ENCODE measurements at regions not wholly inside any gene's neighbourhood (a gene's known extent, or its start where the extent isn't known, plus 50 kb on each side); places are given as distances from the start of the nearest gene placed in this dataset.

GRCh38 chr2:156175946-156176345 lies 156.6 kb downstream of the NR4A2 start:
- Mint-ChIP-seq H3K9me3 (ENCODE audit: unreplicated experiment) (no peaks in the 10 kb centered on the region), H3K4me1 (ENCODE audit: unreplicated experiment) (peaks cover 4% of the 10 kb centered on the region), H3K27ac (ENCODE audit: unreplicated experiment) (no peak overlapping the region), H3K4me3 (ENCODE audit: unreplicated experiment) (no peak overlapping the region), H3K36me3 (ENCODE audit: low read depth, unreplicated experiment) (no peaks in the 10 kb centered on the region), H3K27me3 (ENCODE audit: unreplicated experiment) (no peaks in the 10 kb centered on the region)
- TF ChIP-seq, protein P1, sequence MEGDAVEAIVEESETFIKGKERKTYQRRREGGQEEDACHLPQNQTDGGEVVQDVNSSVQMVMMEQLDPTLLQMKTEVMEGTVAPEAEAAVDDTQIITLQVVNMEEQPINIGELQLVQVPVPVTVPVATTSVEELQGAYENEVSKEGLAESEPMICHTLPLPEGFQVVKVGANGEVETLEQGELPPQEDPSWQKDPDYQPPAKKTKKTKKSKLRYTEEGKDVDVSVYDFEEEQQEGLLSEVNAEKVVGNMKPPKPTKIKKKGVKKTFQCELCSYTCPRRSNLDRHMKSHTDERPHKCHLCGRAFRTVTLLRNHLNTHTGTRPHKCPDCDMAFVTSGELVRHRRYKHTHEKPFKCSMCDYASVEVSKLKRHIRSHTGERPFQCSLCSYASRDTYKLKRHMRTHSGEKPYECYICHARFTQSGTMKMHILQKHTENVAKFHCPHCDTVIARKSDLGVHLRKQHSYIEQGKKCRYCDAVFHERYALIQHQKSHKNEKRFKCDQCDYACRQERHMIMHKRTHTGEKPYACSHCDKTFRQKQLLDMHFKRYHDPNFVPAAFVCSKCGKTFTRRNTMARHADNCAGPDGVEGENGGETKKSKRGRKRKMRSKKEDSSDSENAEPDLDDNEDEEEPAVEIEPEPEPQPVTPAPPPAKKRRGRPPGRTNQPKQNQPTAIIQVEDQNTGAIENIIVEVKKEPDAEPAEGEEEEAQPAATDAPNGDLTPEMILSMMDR (IDR thresholded peaks at IDR 0.05; ENCODE audit: unreplicated experiment) = no peak
- DNase-seq (ENCODE audit: low spot score) = no peak

GRCh38 chr2:156170929-156171328 lies 161.6 kb downstream of the NR4A2 start:
- H3K9me3 Mint-ChIP-seq (ENCODE audit: unreplicated experiment) = no peaks in the 10 kb centered on the region
- TF ChIP-seq, protein P1 (IDR thresholded peaks at IDR 0.05; ENCODE audit: unreplicated experiment) = no peak
- peaks cover 4% of the 10 kb centered on the region for H3K4me1 Mint-ChIP-seq (ENCODE audit: unreplicated experiment)
- no peaks in the 10 kb centered on the region for H3K27me3 Mint-ChIP-seq (ENCODE audit: unreplicated experiment)
- H3K4me3 Mint-ChIP-seq (ENCODE audit: unreplicated experiment) = no peak overlapping the region
- no peak for DNase-seq (ENCODE audit: low spot score)
- no peaks in the 10 kb centered on the region for H3K36me3 Mint-ChIP-seq (ENCODE audit: low read depth, unreplicated experiment)
- H3K27ac Mint-ChIP-seq (ENCODE audit: unreplicated experiment) = no peak overlapping the region

DNA sequence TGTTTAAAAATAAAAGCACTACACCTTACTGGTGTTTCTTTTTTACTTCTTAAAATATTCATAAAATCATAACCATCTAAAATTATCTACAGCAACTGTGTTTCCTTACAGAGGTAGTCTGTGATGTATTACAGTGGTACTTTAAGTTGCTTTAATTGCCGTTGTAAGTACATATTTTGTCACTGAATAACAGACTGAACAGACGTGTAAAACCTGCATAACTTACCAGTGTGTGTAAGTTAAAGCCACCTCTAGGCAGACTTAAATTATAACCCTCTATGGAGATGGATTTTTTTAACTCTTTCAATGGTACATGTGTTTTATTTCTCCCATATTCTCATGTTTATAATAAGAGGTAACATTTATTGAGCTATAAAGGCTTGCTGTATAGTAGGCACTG lies 166.8 kb downstream of the NR4A2 start:
- Mint-ChIP-seq H3K4me3 (ENCODE audit: unreplicated experiment) (no peak overlapping the region), H3K36me3 (ENCODE audit: low read depth, unreplicated experiment) (no peaks in the 10 kb centered on the region), H3K4me1 (ENCODE audit: unreplicated experiment) (no peaks in the 10 kb centered on the region), H3K9me3 (ENCODE audit: unreplicated experiment) (no peaks in the 10 kb centered on the region), H3K27ac (ENCODE audit: unreplicated experiment) (no peak overlapping the region), H3K27me3 (ENCODE audit: unreplicated experiment) (no peaks in the 10 kb centered on the region)
- no peak for DNase-seq (ENCODE audit: low spot score)
- TF ChIP-seq, protein P1 (IDR thresholded peaks at IDR 0.05; ENCODE audit: unreplicated experiment) = no peak

DNA sequence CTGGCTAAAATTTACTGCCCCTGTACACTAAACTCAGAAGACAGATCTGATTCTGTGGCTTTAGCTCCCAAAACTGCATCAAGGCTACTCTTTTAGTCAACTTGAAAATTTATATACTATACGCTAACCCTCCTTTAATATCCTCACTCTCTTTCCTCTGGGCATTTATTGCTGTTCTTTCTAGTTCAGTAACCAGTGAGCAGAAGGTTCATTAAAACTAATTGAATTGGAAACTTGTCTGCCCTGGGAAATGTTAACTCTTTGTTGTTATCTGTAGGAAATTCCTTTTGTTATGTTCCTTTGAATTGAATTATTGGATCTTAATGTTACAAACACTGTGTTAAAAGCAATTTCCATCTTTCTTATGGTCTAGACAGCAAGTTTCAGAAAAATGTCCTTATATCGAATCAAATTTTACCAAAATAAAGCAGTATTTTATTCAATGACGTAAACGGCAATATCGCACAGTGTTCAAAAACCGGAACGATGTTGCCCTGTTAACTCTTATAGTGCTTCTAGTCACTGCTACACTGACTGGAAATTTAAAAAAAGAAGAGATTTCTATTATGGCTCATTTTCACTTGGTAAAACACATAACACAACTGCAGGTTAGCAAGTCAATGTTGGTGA lies 168.3 kb downstream of the NR4A2 start:
- DNase-seq (ENCODE audit: low spot score) = no peak
- Mint-ChIP-seq H3K27ac (ENCODE audit: unreplicated experiment) (no peak overlapping the region), H3K9me3 (ENCODE audit: unreplicated experiment) (no peaks in the 10 kb centered on the region), H3K36me3 (ENCODE audit: low read depth, unreplicated experiment) (no peaks in the 10 kb centered on the region), H3K27me3 (ENCODE audit: unreplicated experiment) (no peaks in the 10 kb centered on the region), H3K4me1 (ENCODE audit: unreplicated experiment) (no peaks in the 10 kb centered on the region), H3K4me3 (ENCODE audit: unreplicated experiment) (no peak overlapping the region)
- TF ChIP-seq, protein P1 (IDR thresholded peaks at IDR 0.05; ENCODE audit: unreplicated experiment) = no peak

DNA sequence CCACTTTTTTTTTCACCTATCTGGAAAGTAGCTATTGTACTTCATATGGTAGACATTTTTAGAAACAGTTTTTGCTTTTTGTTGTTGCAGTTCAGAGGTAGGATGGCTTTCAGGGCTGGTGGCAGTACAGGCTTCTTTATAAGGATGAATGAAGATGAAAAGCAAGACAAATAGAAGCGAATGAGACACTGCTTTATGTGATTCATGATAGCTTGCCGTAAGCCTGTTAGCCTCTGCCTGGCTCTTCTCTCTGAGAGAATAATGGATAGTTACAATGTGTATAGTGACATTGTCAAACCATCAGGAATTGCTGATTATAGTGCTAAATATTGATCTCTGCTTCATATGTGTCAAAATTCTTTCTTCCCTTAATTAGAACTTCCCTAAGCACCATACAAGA lies 173.7 kb downstream of the NR4A2 start:
- TF ChIP-seq, protein P1 (IDR thresholded peaks at IDR 0.05; ENCODE audit: unreplicated experiment) = no peak

More for the DNA sequence above, 173.7 kb downstream of the NR4A2 start:
- no peak for DNase-seq (ENCODE audit: low spot score)
- H3K4me3 Mint-ChIP-seq (ENCODE audit: unreplicated experiment) = no peak overlapping the region
- no peaks in the 10 kb centered on the region for H3K36me3 Mint-ChIP-seq (ENCODE audit: low read depth, unreplicated experiment)
- no peaks in the 10 kb centered on the region for H3K9me3 Mint-ChIP-seq (ENCODE audit: unreplicated experiment)
- no peak overlapping the region for H3K27ac Mint-ChIP-seq (ENCODE audit: unreplicated experiment)
- H3K4me1 Mint-ChIP-seq (ENCODE audit: unreplicated experiment) = no peaks in the 10 kb centered on the region
- no peaks in the 10 kb centered on the region for H3K27me3 Mint-ChIP-seq (ENCODE audit: unreplicated experiment)
